Mesenchymal stem cell (in vitro differentiated cells and primary cell): ENCODE measurements at regions not wholly inside any gene's neighbourhood (a gene's known extent, or its start where the extent isn't known, plus 50 kb on each side); places are given as distances from the start of the nearest gene placed in this dataset.

ENCODE experiments used
- DNase-seq: peaks from one replicate; pipeline ENCODE4 v3.0.0-alpha.2; 2013
- H2AFZ ChIP-seq: one replicate; pipeline ENCODE4 v1.6.1; 2013; ENCODE audit warnings: low read depth, mild to moderate bottlenecking, control low read depth, inconsistent platforms, low read length, moderate library complexity
- H2AK5ac ChIP-seq: 2 replicates; pipeline ENCODE4 v1.6.1; 2013; ENCODE audit warnings: low read length, moderate library complexity, mild to moderate bottlenecking, inconsistent platforms; ENCODE audit not compliant: severe bottlenecking
- H2BK120ac ChIP-seq: one replicate; pipeline ENCODE4 v1.6.1; 2013; ENCODE audit warnings: low read depth, mild to moderate bottlenecking, inconsistent platforms, low read length, moderate library complexity
- H2BK12ac ChIP-seq, 2 experiments: one replicate each; pipeline ENCODE4 v1.6.1; 2013; ENCODE audit warnings: inconsistent platforms in 2 of 2, low read length in 2 of 2, mild to moderate bottlenecking in 2 of 2, moderate library complexity in 2 of 2, control low read depth in 1 of 2
- H2BK15ac ChIP-seq: one replicate; pipeline ENCODE4 v1.6.1; 2013; ENCODE audit warnings: mild to moderate bottlenecking, low read depth, inconsistent platforms; ENCODE audit not compliant: poor library complexity, severe bottlenecking
- H2BK5ac ChIP-seq: 2 replicates; pipeline ENCODE4 v1.6.1; 2013; ENCODE audit warnings: low read depth, mild to moderate bottlenecking, low read length, control low read depth, inconsistent platforms; ENCODE audit not compliant: poor library complexity, severe bottlenecking
- H3K14ac ChIP-seq, 2 experiments: one replicate each; pipeline ENCODE4 v1.6.1; 2013; ENCODE audit warnings: inconsistent platforms in 2 of 2, low read length in 2 of 2, control low read depth in 1 of 2, mild to moderate bottlenecking in 1 of 2, moderate library complexity in 1 of 2
- H3K18ac ChIP-seq, 2 experiments: one replicate each; pipeline ENCODE4 v1.6.1; 2013; ENCODE audit warnings: inconsistent platforms in 2 of 2, low read length in 2 of 2, control low read depth in 1 of 2, low read depth in 1 of 2, mild to moderate bottlenecking in 1 of 2
- H3K23ac ChIP-seq, 2 experiments: one replicate each; pipeline ENCODE4 v1.6.1; 2013; ENCODE audit warnings: inconsistent platforms in 2 of 2, low read length in 2 of 2, mild to moderate bottlenecking in 2 of 2, moderate library complexity in 2 of 2, control low read depth in 1 of 2
- H3K27ac ChIP-seq: 2 replicates; pipeline ENCODE4 v1.5.1; 2013; ENCODE audit warnings: mild to moderate bottlenecking, moderate library complexity, low read length, control low read depth, inconsistent platforms; ENCODE audit not compliant: poor library complexity, severe bottlenecking
- H3K27me3 ChIP-seq, 2 experiments: 2 replicates each; pipeline versions ENCODE4 v1.6.1 to v1.7.0; 2013; ENCODE audit warnings: low read length in 2 of 2, mild to moderate bottlenecking in 2 of 2, moderate library complexity in 2 of 2, control low read depth in 1 of 2, inconsistent platforms in 1 of 2; ENCODE audit not compliant: control insufficient read depth in 1 of 2, insufficient read depth in 1 of 2
- H3K36me3 ChIP-seq, 2 experiments: 2 replicates each; pipeline versions ENCODE4 v1.6.1 to v1.7.0; 2013; ENCODE audit warnings: low read length in 2 of 2, control low read depth in 1 of 2, inconsistent platforms in 1 of 2, low read depth in 1 of 2, mild to moderate bottlenecking in 1 of 2; ENCODE audit not compliant: insufficient read depth in 2 of 2, control insufficient read depth in 1 of 2
- H3K4ac ChIP-seq, 2 experiments: one replicate each; pipeline ENCODE4 v1.6.1; 2013; ENCODE audit warnings: inconsistent platforms in 2 of 2, low read length in 2 of 2, mild to moderate bottlenecking in 2 of 2, moderate library complexity in 2 of 2, control low read depth in 1 of 2, low read depth in 1 of 2
- H3K4me1 ChIP-seq: 2 replicates; pipeline ENCODE4 v1.6.1; 2013; ENCODE audit warnings: low read depth, low read length, control low read depth; ENCODE audit not compliant: control insufficient read depth, insufficient read depth
- H3K4me2 ChIP-seq: 2 replicates; pipeline ENCODE4 v1.6.1; 2013; ENCODE audit warnings: low read length, mild to moderate bottlenecking, inconsistent platforms; ENCODE audit not compliant: poor library complexity, severe bottlenecking
- H3K4me3 ChIP-seq, 2 experiments: 2 replicates each; pipeline versions ENCODE4 v1.5.1 to v1.7.0; 2013; ENCODE audit warnings: low read length in 2 of 2, mild to moderate bottlenecking in 2 of 2, control low read depth in 1 of 2, low read depth in 1 of 2; ENCODE audit not compliant: insufficient read depth in 1 of 2
- H3K79me1 ChIP-seq: replicated peaks from 2 replicates; pipeline ENCODE4 v1.6.1; 2013; ENCODE audit warnings: mild to moderate bottlenecking, control low read depth, low read length, inconsistent platforms; ENCODE audit not compliant: poor library complexity, severe bottlenecking
- H3K9ac ChIP-seq: 2 replicates; pipeline ENCODE4 v1.7.0; 2013; ENCODE audit warnings: mild to moderate bottlenecking, low read length, moderate library complexity
- H3K9me3 ChIP-seq: 2 replicates; pipeline ENCODE4 v1.7.0; 2013; ENCODE audit warnings: mild to moderate bottlenecking, low read length; ENCODE audit not compliant: control insufficient read depth
- H4K8ac ChIP-seq: one replicate; pipeline ENCODE4 v1.6.1; 2013; ENCODE audit warnings: inconsistent platforms, mild to moderate bottlenecking, low read length, moderate library complexity
- H4K91ac ChIP-seq: one replicate; pipeline ENCODE4 v1.6.1; 2013; ENCODE audit warnings: mild to moderate bottlenecking, low read length, inconsistent platforms
- WGBS: methylation state at CpG from one replicate; pipeline ENCODE4 v1.1.7; 2013; ENCODE audit warnings: mixed read lengths; 5-methylcytosine and 5-hydroxymethylcytosine counted together

DNA sequence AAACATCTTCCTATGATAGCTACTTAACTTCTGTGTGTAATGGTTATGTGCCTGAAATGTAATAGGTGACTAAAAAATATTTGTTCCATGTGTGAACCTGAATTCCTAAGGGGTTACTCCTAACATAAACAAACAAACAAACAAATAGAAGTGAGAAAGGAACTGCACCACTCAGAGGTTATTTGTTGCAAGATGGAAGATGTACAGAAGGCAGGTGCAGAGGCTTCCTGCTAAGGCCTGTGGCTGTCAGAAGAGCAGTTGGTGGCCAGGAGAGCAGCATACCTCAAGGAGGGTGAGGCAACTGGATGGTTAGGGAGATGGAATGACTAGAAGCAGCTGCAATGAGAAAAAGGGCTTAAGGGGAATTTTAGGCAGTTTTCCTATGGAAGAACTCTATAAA lies 940.6 kb downstream of the TTLL7 start:
- H3K4ac ChIP-seq: no peak overlapping the region
- no peak overlapping the region for H2BK12ac ChIP-seq
- no peak overlapping the region for H3K14ac ChIP-seq
- H3K4me1 ChIP-seq: no peaks in the 10 kb centered on the region
- H2AFZ ChIP-seq: no peak overlapping the region
- no peak overlapping the region for H3K4me2 ChIP-seq
- H3K79me1 ChIP-seq: no peaks in the 10 kb centered on the region
- no peak overlapping the region for H2BK5ac ChIP-seq
- no peak for DNase-seq
- H3K9me3 ChIP-seq: no peaks in the 10 kb centered on the region
- no peak overlapping the region for H3K27ac ChIP-seq
- no peak overlapping the region for H3K18ac ChIP-seq
- no peak overlapping the region for H3K23ac ChIP-seq
- H4K8ac ChIP-seq: no peak overlapping the region
- H3K36me3 ChIP-seq: no peaks in the 10 kb centered on the region
- H3K27me3 ChIP-seq: no peaks in the 10 kb centered on the region
- H3K4me3 ChIP-seq: no peak overlapping the region
- no peak overlapping the region for H2BK120ac ChIP-seq
- H2BK15ac ChIP-seq: no peak overlapping the region
- no peak overlapping the region for H2AK5ac ChIP-seq
- no peak overlapping the region for H3K9ac ChIP-seq
- H4K91ac ChIP-seq: no peak overlapping the region

DNA sequence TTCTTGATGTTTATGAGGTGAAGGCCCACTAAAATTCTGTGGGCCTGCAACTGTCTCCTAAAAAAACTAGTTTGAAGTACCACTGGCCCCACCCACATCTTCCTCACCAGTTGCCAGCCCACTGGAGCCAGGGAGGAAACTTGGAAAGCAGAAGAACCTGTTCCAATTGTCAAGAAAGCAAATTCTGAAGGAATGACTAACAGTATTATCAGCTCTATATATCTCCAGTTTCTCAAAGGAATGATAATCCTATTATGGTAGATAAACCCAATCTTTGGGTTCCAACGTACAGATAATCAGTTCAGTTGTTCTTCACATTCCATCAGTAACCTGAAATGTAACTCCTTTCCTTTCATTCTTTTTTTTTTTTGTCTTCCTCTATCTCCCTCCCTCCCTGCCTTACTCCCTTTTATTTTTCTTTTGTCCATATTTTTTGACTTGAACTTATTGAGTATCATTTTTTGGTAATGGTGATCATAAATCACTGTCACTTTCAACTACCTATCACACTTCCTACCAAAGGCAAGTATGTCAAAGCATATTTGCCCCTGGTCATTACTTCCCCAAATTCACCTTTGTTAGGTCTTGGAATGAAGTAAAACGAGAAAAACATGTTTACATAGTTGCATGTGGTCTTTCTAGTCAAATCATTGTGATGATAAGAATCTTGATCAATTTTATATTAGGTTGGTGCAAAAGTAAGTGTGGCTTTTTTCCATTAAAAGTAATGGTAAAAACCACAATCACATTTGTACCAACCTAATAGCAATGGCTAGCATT lies 943.4 kb downstream of the TTLL7 start:
- no peak overlapping the region for H3K9ac ChIP-seq
- H2BK15ac ChIP-seq: no peak overlapping the region
- no peak overlapping the region for H3K4me3 ChIP-seq
- no peaks in the 10 kb centered on the region for H3K79me1 ChIP-seq
- no peak overlapping the region for H2AK5ac ChIP-seq
- H3K27me3 ChIP-seq: no peaks in the 10 kb centered on the region
- H2BK5ac ChIP-seq: no peak overlapping the region
- no peak overlapping the region for H3K23ac ChIP-seq
- DNase-seq: no peak
- H3K9me3 ChIP-seq: peaks cover 9% of the 10 kb centered on the region
- no peak overlapping the region for H2AFZ ChIP-seq
- no peaks in the 10 kb centered on the region for H3K36me3 ChIP-seq
- no peak overlapping the region for H4K8ac ChIP-seq
- no peak overlapping the region for H3K14ac ChIP-seq
- H3K4me2 ChIP-seq: no peak overlapping the region
- H3K18ac ChIP-seq: no peak overlapping the region
- H3K27ac ChIP-seq: no peak overlapping the region
- 58% methylated on average over 2 of the region's 2 CpGs for WGBS
- H3K4ac ChIP-seq: no peak overlapping the region
- H4K91ac ChIP-seq: no peak overlapping the region
- no peak overlapping the region for H2BK120ac ChIP-seq
- no peak overlapping the region for H2BK12ac ChIP-seq
- H3K4me1 ChIP-seq: no peaks in the 10 kb centered on the region

DNA sequence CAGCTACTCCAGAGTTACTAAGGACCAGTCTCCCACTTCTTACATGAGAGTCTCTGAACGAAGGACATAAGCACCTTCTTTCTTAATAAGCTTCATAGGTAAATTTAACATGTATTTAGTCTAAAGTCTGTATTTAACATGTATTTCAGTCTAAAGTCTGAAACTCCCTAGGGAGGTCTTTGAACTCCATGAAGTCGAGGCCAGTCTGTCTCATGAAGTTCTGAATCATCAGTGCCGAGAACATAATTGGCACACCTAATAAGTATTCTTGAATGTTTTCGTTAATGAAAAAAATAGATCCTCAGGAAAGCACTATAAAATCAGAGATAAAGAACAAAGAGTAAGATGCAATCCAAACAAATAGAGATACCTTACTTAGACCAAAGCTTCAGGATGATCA lies 945.5 kb downstream of the TTLL7 start:
- Histone ChIP-seq H3K23ac (no peak overlapping the region), H3K36me3 (no peaks in the 10 kb centered on the region), H2BK12ac (no peak overlapping the region), H3K4ac (no peak overlapping the region), H2AFZ (no peak overlapping the region), H2BK5ac (no peak overlapping the region), H3K4me1 (no peaks in the 10 kb centered on the region), H4K91ac (no peak overlapping the region), H3K18ac (no peak overlapping the region), H3K9ac (no peak overlapping the region), H3K9me3 (peaks cover 9% of the 10 kb centered on the region), H2AK5ac (no peak overlapping the region), H3K4me3 (no peak overlapping the region), H3K4me2 (no peak overlapping the region), H3K27me3 (no peaks in the 10 kb centered on the region), H2BK120ac (no peak overlapping the region), H3K14ac (no peak overlapping the region), H2BK15ac (no peak overlapping the region), H3K79me1 (no peaks in the 10 kb centered on the region), H4K8ac (no peak overlapping the region), H3K27ac (no peak overlapping the region)
- no peak for DNase-seq
- 69% methylated on average over 1 of the region's 4 CpGs for WGBS

DNA sequence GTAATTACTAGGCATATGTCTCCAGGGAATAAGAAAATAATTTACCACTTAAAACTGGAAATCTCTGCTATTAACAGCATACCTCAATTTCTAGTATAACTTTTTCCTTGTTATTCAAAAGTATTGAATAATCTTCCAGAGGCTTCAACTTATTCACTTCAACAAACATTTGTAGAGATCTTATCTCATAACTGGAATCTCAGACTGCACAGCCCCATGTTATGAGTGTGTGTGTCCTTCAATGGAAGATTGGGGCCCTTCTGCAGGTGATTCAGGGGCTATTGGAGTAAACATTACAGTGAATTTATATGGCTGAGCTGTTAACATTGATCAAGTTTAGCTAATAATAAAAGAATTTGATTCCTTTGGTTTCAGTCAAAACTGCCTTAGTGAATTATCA lies 946.1 kb downstream of the TTLL7 start:
- Histone ChIP-seq H3K4ac (no peak overlapping the region), H2BK15ac (no peak overlapping the region), H3K79me1 (no peaks in the 10 kb centered on the region), H3K4me3 (no peak overlapping the region), H4K8ac (no peak overlapping the region), H3K36me3 (no peaks in the 10 kb centered on the region), H3K18ac (no peak overlapping the region), H3K27ac (no peak overlapping the region), H2BK5ac (no peak overlapping the region), H2BK12ac (no peak overlapping the region), H3K4me2 (no peak overlapping the region), H3K4me1 (no peaks in the 10 kb centered on the region), H3K27me3 (no peaks in the 10 kb centered on the region), H2BK120ac (no peak overlapping the region), H3K23ac (no peak overlapping the region), H3K9ac (no peak overlapping the region), H2AFZ (no peak overlapping the region), H3K9me3 (peaks cover 9% of the 10 kb centered on the region), H2AK5ac (no peak overlapping the region), H4K91ac (no peak overlapping the region), H3K14ac (no peak overlapping the region)
- no peak for DNase-seq
